Epithelial cell of proximal tubule (primary cell): ENCODE measurements at regions not wholly inside any gene's neighbourhood (a gene's known extent, or its start where the extent isn't known, plus 50 kb on each side); places are given as distances from the start of the nearest gene placed in this dataset.

Source experiments
- DNase-seq: peaks from one replicate; pipeline ENCODE4 v3.0.0-alpha.2; 2011; ENCODE audit warnings: low read depth
- H3K4me3 ChIP-seq: 2 replicates; pipeline ENCODE4 v1.5.1; 2011; ENCODE audit warnings: low read depth, mild to moderate bottlenecking, low read length
- TF ChIP-seq, protein P1 (sequence below): conservative IDR thresholded peaks from 2 replicates; pipeline ENCODE4 v1.5.1; 2012; ENCODE audit warnings: low read depth, mild to moderate bottlenecking, low read length

DNA sequence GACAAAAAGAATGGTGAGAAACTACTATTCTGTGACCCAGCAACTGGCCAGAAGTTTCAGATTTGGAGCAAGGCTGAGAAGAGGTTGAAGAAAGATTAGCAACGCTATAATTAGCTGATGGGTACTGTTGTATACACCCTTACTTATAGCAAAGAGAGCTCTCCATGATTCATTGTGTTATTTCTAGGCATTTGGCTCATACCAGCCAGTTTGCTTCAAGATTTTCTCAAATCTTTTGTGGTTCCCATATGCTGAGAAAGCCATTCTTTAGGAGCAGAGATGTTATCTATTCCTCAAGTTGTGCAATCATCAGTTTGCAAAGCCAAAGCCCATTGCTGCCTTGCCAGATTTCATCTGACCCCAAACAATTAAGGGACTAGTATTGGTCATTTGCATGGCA lies 179.4 kb downstream of the ETS1 start:
- TF ChIP-seq, protein P1, sequence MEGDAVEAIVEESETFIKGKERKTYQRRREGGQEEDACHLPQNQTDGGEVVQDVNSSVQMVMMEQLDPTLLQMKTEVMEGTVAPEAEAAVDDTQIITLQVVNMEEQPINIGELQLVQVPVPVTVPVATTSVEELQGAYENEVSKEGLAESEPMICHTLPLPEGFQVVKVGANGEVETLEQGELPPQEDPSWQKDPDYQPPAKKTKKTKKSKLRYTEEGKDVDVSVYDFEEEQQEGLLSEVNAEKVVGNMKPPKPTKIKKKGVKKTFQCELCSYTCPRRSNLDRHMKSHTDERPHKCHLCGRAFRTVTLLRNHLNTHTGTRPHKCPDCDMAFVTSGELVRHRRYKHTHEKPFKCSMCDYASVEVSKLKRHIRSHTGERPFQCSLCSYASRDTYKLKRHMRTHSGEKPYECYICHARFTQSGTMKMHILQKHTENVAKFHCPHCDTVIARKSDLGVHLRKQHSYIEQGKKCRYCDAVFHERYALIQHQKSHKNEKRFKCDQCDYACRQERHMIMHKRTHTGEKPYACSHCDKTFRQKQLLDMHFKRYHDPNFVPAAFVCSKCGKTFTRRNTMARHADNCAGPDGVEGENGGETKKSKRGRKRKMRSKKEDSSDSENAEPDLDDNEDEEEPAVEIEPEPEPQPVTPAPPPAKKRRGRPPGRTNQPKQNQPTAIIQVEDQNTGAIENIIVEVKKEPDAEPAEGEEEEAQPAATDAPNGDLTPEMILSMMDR, result no peak
- no peak for DNase-seq
- no peak overlapping the region for H3K4me3 ChIP-seq

DNA sequence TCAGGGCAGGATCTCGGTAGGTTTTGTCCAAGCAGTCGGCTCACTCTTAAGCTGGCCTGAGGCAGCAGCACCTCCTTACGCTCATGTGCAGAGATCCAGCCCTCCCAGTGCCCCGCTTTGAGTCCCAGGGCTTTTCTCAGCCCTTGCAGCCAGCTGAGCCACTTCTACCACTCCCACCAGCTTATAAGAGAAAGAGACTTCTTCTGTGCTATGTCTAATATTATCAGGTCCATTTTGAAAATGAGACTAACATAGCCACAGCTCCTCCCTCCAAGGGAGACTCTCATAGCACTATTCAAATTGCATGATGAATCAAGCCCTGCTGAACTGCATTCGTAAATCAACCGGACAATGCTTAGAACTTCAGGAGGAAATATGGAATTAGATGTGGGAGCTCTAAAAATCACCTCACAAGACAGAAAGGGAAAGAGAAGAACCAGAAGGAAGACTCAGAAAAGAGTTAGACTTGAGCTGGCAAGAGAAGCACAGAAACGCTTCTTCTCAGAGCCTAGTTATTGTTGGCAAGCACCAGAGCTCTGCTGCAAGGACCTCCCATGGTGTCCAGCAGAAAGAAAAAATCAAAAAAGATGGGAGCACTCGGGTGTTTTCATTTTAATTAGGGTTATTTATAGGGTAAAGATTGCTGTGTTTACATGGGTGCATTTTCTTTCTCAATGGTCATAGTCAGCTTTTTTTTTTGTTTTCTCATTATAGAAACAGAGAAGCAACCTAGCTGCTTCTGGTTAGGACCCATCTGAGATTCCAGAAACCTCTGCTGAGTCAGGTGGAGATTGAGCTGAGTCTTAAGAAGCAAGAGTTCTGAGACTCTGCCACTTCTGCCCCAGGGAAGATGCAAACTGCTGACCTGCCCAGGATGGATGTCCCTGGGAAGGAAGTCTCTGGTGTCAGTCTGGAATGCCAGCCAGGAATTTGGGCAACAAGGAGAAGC lies 181.4 kb downstream of the ETS1 start:
- no peak for DNase-seq
- TF ChIP-seq, protein P1, result no peak
- H3K4me3 ChIP-seq, result no peak overlapping the region

DNA sequence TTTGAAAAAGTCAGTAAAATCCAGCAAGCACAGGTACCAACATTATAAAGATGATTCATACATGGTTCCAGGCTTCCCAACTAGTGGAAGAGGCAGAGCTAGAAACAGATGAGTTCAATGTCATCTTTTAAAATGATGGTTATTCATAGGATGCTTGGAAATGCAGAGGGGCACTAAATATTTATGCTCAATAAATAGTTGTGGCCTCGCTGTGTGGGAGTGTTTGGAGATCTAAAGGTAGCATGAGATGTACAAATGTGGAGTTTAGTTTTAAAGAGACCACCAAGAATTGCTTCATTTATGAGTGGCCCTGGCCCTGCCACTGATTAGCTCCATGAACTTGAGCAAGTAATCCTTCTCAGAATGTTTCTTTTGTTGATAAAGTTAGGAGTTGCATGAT lies 182.2 kb downstream of the ETS1 start:
- TF ChIP-seq, protein P1, result no peak
- H3K4me3 ChIP-seq, result no peak overlapping the region
- DNase-seq, result no peak

DNA sequence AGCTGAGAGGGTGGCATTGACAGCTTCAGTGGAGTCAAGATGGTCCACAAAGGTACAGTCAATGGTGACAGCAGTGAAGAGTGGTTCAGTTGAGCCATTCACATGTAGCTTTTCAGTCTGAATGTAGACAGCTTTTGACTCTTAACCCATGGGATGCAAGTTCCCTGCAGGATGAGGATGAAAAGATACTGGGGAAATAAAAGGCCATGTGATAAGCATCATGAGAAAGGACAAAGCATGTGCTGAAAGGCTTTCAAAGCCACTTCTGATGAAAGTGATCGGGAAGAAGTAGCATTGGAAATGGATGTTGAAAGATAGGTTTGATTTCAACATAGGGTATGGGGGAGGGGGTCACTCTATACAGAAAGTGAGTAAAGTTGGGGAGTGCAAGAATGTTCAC lies 182.9 kb downstream of the ETS1 start:
- no peak for DNase-seq

DNA sequence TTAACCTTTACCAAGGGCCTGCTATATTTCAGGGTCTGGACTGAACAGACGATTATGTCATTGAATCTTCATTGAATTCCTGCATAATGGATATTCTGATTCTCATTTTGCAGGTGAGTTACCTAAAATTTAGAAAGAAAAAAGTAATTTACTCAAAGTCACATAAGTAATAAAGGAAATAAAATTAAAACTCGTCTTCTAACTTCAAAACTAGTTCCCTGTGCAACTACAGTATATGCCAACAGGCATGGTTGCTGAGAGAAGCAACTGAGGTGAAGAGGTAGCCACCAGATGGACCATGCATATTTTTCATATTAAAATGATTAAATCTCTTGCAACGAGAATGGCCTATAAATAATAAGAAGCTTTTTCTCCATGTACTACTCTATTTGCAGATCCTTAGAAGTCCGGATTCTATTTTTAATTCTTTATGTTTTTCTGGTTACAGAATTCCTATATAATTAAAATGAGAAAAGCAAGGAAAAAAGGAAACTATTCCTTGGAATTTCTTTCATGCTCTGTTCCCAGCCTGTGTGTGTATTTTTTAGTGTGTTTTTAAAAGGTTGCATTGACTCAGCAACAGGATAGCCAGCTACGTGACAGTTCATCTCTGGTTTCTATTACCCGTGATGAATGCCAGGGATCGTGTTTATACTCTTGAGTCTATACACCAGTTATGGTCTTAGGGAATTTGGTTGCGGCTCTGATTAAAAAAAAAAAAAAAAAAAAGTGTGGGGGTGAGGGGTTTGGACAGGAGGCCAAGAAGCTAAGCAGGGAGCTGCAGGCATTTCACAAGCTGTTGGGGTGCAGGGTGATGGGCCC lies 186.8 kb downstream of the ETS1 start:
- TF ChIP-seq, protein P1, result no peak
- H3K4me3 ChIP-seq, result no peak overlapping the region
- no peak for DNase-seq

More for the DNA sequence above, 182.9 kb downstream of the ETS1 start:
- TF ChIP-seq, protein P1, result no peak
- no peak overlapping the region for H3K4me3 ChIP-seq

DNA sequence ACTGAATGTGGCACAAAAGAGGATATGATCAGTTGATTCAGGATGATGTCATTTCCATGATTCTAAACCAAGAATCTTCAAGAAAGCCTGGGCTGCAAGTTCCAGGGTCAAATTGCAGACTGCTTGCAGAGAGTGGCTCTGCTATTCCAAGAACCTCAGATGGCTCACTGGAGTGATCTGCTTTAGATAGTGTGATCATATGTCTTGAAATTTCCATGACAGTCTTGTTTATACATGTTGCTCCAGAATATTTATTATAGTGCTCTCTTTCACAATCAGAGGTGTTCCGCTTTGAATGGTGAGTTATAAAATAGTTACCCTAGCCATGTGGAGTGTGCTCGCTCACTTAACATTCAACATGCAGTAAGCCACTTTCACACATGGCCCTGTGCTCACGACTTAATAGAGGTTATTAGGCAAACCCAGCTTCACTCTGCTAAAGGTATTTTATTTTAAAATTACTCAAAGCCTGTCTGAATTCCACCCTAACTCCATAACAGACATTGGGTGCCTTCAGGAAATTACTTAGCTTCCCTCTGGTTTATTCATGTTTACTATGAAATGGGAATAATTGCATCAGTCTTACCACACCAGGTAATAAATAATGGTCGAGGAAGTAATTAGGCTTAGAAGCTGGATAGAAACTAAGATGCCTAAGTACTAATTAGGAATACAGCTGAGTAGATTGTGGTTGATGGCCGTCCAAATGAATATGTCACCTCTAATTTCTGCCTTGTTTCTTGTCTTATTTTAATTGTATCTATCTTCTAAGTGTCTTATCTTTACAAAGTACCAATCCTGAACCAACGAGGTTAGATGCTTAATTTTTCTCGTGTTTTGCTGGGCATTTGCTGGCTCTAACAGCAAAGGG lies 187.9 kb downstream of the ETS1 start:
- TF ChIP-seq, protein P1, result no peak
- DNase-seq, result no peak
- no peak overlapping the region for H3K4me3 ChIP-seq
